SH-SY5Y (cell line): ENCODE measurements at regions not wholly inside any gene's neighbourhood (a gene's known extent, or its start where the extent isn't known, plus 50 kb on each side); places are given as distances from the start of the nearest gene placed in this dataset.

Experiments
- GATA2 ChIP-seq: IDR thresholded peaks from 2 replicates; pipeline ENCODE4 v1.6.1; 2011; ENCODE audit warnings: mild to moderate bottlenecking, low read depth, low read length
- GATA3 ChIP-seq: IDR thresholded peaks from 2 replicates; pipeline ENCODE4 v1.6.1; 2011; ENCODE audit warnings: low read depth, mild to moderate bottlenecking, low read length, moderate library complexity

GRCh38 chr12:28689398-28690175 is 459.5 kb upstream of the FAR2 start:
- TF ChIP-seq GATA2: no peak
- TF ChIP-seq GATA3: no peak
